GM18511 (cell line): ENCODE measurements at regions not wholly inside any gene's neighbourhood (a gene's known extent, or its start where the extent isn't known, plus 50 kb on each side); places are given as distances from the start of the nearest gene placed in this dataset.

Source experiments
- ATAC-seq: cut with Tn5 transposase; IDR thresholded peaks from one replicate; pipeline ENCODE4 v1.9.1; 2021; ENCODE audit warnings: mild to moderate bottlenecking, moderate library complexity; ENCODE audit not compliant: unreplicated experiment

DNA sequence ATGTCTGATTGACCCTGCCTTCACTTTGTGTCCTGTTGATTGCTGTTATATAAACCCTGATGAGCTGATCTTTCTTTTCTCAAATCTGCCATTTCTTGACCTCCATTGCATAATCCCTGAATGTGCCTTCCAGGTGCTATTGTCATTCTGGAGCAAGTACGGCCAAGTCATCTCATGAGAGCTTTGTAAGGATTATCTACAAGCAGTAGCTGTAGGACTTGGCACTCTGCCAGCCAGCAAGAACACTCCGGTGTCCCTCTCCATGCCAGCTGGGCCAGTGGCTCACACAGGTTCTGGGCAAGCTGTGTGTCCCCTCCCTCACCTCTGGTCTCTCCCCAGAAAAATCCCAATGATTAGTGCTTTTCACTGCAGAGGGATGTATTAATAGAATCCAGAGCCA, 348.1 kb downstream of the FOXO1 start:
- no peak for ATAC-seq

DNA sequence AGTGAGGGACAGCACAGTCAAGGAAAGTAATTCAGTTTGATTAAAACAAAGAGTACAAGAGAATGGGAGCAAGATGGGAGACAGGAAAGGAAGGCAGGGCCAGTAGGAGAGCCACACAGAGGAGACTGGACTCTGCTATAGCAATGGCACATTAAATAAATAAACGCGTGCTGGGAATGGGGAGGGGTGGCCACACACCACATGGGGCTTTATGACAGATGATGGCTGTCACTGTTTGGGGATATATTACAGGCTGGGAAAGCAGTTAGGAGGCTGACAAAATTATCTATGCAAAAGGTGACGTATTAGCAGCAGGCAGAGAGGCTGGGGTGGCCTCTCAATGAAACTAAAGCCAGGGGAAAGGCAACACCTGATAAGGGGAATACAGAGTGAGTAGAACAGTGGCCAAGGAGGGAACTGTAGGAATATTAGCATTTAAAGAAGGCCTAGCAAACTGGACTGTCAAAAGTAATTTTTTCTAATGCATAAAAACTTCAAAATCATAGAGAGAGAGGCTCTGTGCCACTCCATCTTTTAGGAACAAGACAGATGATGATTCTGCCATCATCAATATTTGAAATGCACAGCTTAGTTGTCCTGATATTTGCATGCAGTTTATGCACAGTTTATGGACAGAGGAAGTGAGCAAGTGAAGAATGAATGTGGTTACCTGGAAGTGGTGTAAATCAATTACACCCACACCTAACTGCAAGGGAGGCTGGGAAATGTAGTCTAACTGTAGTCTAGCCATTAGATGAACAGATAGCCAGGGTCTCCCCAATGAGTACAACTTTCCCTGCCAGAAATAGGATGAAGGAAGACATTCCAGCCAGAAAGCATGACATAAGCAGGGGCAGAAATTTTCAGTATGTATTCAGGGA, 346.5 kb downstream of the FOXO1 start:
- ATAC-seq, result no peak

DNA sequence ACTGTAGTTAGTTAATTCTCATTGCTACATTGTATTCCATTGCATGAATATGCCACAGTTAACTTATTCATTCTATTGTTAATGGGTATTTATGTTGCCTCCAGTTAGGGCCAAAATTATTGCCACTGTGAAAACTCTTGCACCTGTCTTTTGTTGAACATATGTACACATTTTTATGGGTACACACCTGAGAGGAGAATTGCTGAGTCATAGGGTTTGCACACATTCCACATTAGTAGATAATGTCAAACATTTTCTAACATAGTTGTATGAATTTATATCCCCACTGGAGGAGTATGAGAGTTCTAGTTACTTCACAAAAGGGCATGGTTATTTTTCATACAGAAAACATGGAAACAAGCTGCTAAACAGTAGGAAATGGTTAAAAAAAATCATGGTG, 338.4 kb downstream of the FOXO1 start:
- ATAC-seq, result no peak

DNA sequence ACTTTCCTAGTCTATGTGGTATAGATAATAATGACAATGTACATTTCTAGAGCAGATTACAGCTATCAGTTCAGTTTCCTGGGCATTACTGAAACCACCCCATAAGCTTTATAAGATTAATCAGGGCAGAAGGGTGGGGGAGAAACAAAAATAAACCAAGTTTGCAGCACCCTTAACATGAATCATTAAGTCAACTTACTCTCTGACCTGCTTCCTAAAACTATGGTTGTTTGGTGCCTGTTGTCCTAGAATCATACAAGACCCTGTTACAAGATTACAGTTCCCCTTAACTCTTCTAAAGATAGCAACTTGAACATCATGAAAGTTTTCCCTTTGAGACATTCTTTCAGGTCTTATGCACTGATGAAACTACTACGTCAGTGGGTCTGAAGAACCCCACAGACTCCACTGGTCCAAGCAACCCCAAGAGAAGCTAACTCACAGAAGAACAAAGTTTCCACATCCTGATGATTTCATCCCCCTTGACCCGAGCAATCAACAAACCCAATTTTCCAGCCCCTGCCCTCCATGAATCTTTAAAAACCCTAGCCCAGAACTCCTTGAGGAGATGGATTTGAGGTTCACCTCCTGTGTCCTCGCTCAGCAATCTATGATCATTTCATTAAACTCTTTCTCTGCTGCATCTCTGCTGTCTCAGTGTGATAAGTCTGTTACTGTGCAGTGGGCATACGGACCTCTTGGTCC, 336.5 kb downstream of the FOXO1 start:
- ATAC-seq, result peak; percentile 54

DNA sequence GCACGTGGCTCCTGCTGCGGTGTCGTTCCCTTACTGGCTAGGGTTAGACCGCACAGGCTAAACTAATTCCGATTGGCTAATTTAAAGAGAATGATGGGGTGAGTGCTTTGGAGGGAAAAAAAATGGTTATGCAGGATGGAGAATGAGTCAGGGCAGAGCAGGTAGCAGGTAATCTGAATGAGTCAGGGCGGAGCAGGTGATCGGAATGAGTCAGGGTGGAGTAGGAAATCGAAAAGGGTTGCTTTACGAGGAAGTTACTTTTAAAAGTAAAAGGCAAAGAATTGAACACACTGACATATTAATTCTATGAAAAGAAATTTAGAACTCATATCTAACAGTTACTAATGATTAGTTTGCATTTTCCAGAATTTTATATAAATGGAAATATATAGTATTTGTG, 335.5 kb downstream of the FOXO1 start:
- no peak for ATAC-seq

DNA sequence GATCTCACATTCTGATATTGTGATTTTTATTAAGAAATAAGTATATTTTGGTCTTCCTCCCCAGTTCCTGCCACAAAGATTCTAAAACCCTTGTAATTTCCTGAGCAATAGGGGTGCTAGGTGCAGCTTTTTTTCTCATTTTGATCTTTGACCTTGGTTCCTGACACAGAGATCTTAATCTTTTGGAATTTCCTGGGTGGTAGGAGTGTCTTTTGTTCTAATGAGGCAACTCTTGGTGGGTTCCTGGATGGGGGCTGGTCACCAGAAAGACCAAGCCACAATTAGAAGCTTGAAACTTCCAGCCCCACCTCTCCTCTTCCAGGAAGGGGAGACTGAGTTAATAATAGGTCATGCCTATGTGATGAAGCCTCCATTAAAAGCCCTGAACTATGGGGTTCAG, 334.6 kb downstream of the FOXO1 start:
- no peak for ATAC-seq

DNA sequence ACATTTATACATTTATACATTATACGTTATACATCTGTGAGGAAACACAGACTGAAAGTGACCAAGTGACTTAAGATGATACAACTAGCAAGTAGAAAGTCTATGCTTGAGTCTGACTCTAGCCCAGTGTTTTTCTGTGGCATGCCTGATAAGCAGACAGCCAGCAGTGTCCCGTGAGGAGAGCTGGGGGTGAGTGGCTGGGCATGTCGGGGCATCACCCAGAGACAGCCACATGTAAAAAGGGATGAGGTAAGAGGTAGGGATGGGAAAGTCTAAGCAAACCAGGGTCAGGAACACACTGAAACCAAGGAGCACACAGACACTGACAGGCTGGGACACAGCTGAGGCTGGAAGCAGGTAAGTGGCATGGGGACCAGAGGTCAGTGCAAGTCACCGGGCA, 333.2 kb downstream of the FOXO1 start:
- no peak for ATAC-seq

DNA sequence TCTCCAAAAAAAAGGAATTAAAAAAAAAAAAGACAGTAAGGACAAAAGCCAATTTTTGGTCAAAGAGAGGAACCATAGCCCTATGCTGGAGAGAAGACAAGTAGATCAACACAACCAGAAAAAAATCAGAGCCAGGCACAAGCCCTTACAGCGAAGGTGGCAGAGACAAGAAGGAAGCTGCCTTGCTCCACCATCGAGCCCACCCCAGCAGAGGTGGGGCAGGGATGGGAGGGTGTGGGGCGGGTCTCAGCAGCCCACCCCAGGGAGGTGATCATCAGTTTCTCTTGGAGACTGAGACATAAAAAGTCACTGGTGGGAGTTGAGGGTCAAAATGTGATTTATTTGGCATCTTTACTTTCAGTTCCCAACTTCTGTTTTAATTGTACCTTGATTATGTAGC, 332.4 kb downstream of the FOXO1 start:
- no peak for ATAC-seq

DNA sequence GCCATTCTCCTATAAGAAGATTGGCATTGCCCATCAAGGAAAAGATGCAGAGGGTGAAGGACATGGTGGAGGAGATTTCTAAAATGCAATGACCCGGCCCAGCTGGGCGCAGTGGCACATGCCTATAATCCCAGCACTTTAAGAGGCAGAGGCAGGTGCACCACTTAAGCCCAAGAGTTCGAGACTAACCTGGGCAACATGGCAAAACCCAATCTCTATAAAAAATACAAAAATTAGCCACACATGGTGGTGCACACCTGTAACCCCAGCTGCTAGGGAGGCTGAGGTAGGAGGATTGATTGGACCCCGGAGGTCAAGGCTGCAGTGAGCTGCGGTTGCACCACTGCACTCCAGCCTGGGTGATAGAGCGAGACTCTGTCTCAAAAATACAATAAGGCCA, 331.8 kb downstream of the FOXO1 start:
- ATAC-seq, result no peak

DNA sequence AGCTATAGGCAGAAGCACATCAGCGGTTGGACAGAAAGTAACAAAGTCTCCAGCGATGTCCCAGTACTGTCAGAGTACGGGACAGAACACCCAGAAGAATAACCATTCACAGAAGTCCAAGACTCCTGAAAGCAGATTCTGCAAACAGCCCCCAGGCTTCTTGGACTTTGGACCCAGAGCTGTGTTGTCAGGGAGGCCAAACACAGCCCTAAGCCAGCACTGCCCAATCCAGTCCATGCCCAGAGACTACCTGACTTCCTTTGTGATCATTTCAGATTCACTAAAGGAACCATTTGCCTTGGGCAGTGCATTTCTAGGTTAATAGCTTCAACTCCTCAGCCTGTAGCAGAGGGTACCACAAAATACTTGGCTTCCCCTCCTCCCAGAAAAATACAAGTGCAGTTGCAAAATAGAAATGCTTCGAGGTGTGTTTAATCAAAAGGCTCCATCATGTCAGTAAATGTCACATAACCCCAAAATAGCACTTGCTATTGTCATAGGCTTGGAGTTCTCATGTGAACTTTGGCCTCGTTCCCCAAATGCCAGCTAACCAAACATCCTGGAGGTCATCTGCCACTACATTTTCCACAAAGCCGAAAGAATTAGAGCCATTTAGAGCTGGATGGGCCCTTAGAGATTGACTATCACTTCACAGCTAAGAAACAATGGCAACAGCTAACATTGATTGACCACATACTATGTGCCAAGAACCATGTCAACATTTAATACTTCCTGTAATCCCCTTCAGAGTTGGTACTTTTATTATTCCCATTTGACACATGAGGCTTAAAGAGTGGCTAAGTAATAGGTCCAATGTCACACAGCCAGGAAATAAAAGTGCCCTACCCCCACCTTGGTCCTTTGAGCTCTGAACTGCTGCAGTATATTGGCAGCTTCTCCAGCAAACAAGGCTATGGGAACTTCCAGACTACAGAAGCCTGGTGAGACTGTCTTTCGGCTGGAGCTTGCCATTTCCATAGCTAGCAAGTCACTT, 329.9 kb downstream of the FOXO1 start:
- no peak for ATAC-seq

DNA sequence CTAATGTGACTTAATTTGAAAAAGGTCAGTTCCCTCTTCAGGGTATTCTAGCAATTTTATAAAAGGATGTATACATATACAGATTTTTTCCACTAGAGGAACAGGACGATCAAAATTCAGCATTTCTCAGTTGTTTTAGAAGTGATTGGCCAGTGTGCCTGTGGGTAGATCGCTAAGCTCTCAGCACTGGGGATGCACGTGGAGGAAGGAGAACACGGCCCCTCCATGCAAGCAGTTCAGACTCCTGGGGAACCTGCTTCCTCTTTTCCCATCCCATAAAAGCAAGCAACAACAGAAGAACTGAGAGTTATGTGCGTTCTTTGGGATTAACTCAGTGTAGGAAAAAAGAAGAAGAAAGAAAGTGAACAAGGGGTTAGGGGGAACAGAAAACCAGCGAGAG, 328.8 kb downstream of the FOXO1 start:
- no peak for ATAC-seq

DNA sequence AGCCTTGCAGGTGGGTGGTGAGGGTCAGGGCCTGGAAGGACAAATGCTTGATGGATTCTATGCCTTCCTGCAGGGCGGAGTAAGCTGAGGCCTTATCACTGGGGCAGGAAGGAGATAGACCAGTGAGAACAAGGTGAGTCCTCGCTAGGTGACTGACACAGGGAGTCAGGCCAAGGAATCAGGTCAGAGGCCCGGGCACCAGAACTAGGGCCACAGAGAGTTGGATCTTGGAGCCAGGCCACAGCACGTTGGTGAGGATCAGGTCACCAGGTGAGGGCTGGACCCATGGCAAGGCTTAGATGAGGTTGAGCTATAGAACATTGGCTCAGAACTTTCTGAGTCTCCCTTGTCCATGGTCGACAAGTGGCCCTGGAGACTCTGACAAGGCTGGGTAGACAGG, 328.2 kb downstream of the FOXO1 start:
- no peak for ATAC-seq

DNA sequence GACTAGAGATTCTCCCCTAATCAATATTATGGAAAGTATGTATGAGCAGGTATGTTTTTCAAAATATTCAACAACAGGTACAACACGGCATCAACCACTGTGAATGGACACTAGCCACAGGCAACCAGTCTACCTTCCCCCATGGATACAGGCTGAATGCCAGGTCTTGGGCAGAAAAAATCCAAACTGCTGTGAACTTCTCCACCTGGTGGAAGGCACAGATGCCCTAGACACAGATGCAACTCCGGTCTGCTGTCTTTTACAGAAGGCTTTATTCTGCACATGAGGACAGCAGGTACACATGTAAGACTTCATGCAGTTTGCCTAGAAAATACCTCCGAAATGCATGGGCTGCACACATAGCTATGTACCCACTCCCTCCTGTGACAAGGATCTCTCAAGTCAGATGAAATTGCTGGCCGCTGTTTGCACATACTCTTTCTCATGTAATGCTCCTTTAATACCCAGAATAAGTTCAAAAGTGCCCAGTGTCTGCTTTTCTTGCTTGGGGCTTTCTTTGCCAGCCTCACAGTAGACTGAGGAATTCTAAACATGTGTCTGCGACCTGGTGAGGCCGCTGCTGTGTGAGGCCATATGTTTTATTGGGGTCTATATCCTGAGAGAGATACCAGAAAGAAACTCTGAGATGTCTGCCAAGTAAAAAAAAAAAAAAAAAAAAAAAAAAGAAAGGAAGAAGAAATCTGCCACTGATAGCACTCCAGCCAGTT, 325.9 kb downstream of the FOXO1 start:
- no peak for ATAC-seq

DNA sequence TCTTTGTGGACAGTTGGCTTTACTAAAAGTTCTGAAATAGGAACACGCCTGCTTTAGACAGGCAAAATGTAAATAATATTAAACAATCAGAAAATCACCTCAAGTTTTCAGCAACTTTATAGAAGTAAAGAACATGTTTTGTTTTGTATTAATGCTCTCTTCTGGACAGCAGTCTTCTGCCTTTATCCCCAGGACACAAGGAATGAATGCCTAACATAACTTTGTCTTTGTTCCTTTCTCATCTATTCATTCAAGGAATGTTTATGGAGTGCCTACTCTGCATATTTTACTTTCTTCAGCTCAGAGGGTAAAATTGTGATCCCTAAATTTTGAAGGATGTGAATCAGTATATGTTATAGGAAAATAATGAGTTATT, 325.4 kb downstream of the FOXO1 start:
- ATAC-seq, result no peak

DNA sequence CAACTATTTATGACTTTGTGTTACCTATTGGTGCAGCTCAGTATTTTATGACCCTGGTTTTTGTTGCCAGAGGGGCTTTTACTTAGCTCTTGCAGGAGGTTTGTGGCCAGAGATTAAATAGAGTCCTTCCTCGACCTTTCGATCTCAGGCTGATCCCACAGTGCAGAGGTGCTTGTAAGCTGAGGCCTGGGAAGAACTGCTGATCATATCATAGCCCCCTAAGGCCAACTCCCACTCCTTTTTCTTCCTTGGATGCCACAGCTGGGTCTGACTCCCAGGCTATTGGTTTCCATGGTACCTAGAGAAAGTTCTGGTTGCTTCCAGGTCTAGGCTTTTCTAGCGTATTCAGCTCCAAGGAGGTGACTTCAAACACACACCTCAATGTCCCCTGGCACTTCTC, 324.9 kb downstream of the FOXO1 start:
- no peak for ATAC-seq

DNA sequence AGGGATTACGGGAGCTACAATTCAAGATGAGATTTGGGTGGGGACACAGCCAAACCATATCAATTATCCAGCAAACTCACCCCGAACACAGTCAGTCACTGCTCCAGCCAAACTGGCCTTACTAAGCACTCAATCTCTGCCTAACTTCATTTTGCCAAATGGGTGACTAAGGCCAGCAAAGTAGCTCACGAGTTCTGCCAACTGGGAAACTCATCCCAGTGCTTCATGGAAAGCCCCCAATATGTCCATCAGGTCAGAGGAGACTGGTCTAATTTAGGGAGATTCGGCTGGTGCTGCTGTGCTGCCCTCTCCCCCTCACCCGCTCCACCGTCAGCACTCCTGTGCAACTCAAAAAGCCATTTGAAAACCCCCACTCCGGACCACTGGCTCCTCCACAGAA, 324.0 kb downstream of the FOXO1 start:
- no peak for ATAC-seq

DNA sequence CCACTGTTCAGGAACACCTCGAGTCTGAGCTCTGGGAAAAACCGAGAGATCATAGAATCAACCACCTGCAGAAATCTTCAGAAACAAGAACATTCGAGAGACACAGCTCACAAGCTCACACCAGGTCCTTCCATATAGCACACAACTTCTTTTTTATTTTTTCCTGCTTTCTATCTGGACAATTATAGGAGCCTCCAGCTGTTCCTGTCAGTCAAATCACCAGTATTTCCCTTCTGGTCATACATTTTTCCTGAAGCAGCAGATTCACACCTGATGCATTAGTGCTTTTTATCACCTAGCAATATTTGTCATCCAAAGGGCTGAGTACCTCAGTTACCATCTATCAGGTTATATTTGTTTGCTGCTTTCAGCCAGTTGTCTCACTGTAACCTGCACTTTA, 323.5 kb downstream of the FOXO1 start:
- ATAC-seq, result no peak

DNA sequence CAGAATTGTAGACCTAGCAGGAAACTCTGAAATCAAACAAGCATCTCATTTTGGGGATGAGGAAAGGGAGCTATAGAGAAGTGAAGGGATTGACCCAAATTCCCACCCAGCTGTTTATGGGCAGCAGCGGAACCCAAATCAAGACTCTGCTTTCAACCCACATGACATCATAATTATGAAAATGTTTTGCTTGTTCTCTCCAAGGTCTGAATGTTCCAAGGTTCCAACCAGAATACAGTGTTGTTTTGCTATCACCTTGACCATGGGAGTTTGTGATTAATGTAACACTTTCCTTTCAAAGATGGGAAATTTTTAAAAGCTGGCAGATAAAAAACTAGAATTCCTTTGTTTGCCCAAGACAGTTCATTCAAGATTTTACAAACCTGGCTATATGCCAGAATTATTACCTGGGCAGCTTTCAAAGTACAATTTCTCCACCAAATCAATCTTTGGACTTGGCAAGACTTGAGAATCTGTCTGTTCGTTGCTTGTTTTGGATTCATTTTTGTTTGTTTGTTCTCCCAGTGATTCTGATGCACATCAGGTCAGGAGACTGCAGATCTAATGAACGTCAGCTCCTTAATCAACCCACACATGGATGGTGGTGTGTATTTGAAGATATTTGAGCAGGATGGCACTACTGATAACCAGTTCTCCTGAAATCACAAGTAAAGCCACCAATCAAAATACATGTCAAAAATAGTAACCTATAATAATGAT, 322.7 kb downstream of the FOXO1 start:
- ATAC-seq, result no peak

DNA sequence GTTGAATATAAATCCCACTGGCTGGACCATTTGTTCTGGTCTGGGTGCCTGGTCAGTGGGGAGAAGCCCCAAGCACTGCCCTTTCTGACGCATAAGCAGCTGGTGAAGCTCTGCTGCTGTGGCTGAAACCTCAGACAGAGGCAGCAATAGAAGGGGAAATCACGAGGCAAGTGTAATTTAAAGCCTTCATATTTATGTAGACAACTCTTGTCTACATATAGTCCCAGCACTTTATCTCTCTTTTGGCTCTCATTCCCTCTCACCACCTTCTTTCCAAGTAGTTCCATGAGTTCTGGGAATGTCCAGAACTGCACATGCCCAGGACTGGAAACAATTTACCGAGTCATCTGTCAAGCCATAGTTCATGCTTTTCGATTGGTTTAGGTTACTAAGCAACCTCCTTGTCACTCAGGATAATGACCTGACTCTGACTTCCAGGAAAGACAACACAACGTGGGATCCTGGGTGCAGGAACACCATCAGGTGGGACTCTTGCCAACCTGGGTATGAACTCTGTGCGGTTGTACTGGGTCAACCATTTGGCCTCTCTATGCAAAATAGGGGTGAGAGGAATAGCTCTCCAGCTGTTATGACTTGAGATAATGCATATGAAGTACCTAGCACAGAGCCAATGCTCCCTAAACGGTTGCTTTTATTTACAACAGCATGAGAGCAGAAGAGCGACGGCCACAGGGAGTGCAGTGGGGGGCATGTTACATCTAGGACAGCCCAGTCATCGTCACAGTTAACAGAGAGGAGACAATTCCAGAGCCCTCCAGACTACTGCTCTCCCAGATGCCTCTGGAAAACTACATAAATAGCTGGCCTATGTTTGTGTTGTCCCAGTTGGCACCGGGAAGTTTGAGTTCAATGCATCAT, 321.9 kb downstream of the FOXO1 start:
- peak; percentile 84 for ATAC-seq
